ENCODE measurements at regions not wholly inside any gene's neighbourhood (a gene's known extent, or its start where the extent isn't known, plus 50 kb on each side); places are given as distances from the start of the nearest gene placed in this dataset.

GRCh38 chr9:23041466-23041865, 594.8 kb downstream of the DMRTA1 start:
- TF ChIP-seq ZNF280D (tag by site-specific recombination; IDR thresholded peaks at IDR 0.05): no peak
- no peak for TF ChIP-seq ZNF747 (tag by site-specific recombination; IDR thresholded peaks at IDR 0.05)
- TF ChIP-seq CTCF (tag by site-specific recombination; IDR thresholded peaks at IDR 0.05): no peak
- TF ChIP-seq ZNF585B (tag by site-specific recombination; IDR thresholded peaks at IDR 0.05): no peak
- no peak for TF ChIP-seq ZNF513 (tag by site-specific recombination; IDR thresholded peaks at IDR 0.05)
- no peak for TF ChIP-seq ZNF785 (tag by site-specific recombination; IDR thresholded peaks at IDR 0.05)
- TF ChIP-seq ZBTB21 (tag by site-specific recombination; IDR thresholded peaks at IDR 0.05): no peak
- no peak for TF ChIP-seq SP7 (tag by site-specific recombination; IDR thresholded peaks at IDR 0.05)
- TF ChIP-seq SALL2 (tag by site-specific recombination; IDR thresholded peaks at IDR 0.05; ENCODE audit: borderline replicate concordance): no peak
- TF ChIP-seq ZNF416 (tag by site-specific recombination; IDR thresholded peaks at IDR 0.05): no peak
- TF ChIP-seq ZNF26 (tag by site-specific recombination; IDR thresholded peaks at IDR 0.05): no peak
